ENCODE measurements at regions not wholly inside any gene's neighbourhood (a gene's known extent, or its start where the extent isn't known, plus 50 kb on each side); places are given as distances from the start of the nearest gene placed in this dataset.

GRCh38 chr2:204328373-204328772, 216.9 kb upstream of the PARD3B start:
- no peak for DNase-seq (ENCODE audit: low spot score)

- DNase-seq (ENCODE audit: low spot score): no peak
These were observed 216.3 kb upstream of the PARD3B start for GRCh38 chr2:204329016-204329415.

GRCh38 chr2:204329532-204329931, 215.7 kb upstream of the PARD3B start:
- DNase-seq (ENCODE audit: low spot score): no peak

GRCh38 chr2:204331180-204331579, 214.1 kb upstream of the PARD3B start:
- DNase-seq (ENCODE audit: low spot score): no peak

GRCh38 chr2:204331988-204332387, 213.3 kb upstream of the PARD3B start:
- DNase-seq (ENCODE audit: low spot score): no peak

- no peak for DNase-seq (ENCODE audit: low spot score)
These were observed 212.6 kb upstream of the PARD3B start for GRCh38 chr2:204332706-204333105.

- DNase-seq (ENCODE audit: low spot score): no peak
These were observed 211.4 kb upstream of the PARD3B start for GRCh38 chr2:204333861-204334260.

- no peak for DNase-seq (ENCODE audit: low spot score)
These were observed 209.7 kb upstream of the PARD3B start for GRCh38 chr2:204335451-204336058.

- no peak for DNase-seq (ENCODE audit: low spot score)
These were observed 209.0 kb upstream of the PARD3B start for GRCh38 chr2:204336153-204336744.

GRCh38 chr2:204337638-204338037, 207.6 kb upstream of the PARD3B start:
- no peak for DNase-seq (ENCODE audit: low spot score)

- no peak for DNase-seq (ENCODE audit: low spot score)
These were observed 206.0 kb upstream of the PARD3B start for GRCh38 chr2:204339212-204339715.

- DNase-seq (ENCODE audit: low spot score): no peak
These were observed 204.8 kb upstream of the PARD3B start for GRCh38 chr2:204340511-204340910.

- no peak for DNase-seq (ENCODE audit: low spot score)
These were observed 203.4 kb upstream of the PARD3B start for GRCh38 chr2:204341887-204342276.

- no peak for DNase-seq (ENCODE audit: low spot score)
These were observed 201.6 kb upstream of the PARD3B start for GRCh38 chr2:204343685-204344084.

- DNase-seq (ENCODE audit: low spot score): no peak
These were observed 201.2 kb upstream of the PARD3B start for GRCh38 chr2:204344119-204344518.

GRCh38 chr2:204346906-204347305, 198.4 kb upstream of the PARD3B start:
- no peak for DNase-seq (ENCODE audit: low spot score)

- DNase-seq (ENCODE audit: low spot score): no peak
These were observed 191.5 kb upstream of the PARD3B start for GRCh38 chr2:204353823-204354222.

- no peak for DNase-seq (ENCODE audit: low spot score)
These were observed 190.8 kb upstream of the PARD3B start for GRCh38 chr2:204354442-204354856.

GRCh38 chr2:204355688-204356087, 189.6 kb upstream of the PARD3B start:
- no peak for DNase-seq (ENCODE audit: low spot score)

- no peak for DNase-seq (ENCODE audit: low spot score)
These were observed 189.1 kb upstream of the PARD3B start for GRCh38 chr2:204356151-204356641.

- DNase-seq (ENCODE audit: low spot score): no peak
These were observed 188.0 kb upstream of the PARD3B start for GRCh38 chr2:204357286-204357685.

GRCh38 chr2:204359076-204359475, 186.2 kb upstream of the PARD3B start:
- no peak for DNase-seq (ENCODE audit: low spot score)

GRCh38 chr2:204360218-204361007, 184.9 kb upstream of the PARD3B start:
- DNase-seq (ENCODE audit: low spot score): no peak
